ENCODE measurements at regions not wholly inside any gene's neighbourhood (a gene's known extent, or its start where the extent isn't known, plus 50 kb on each side); places are given as distances from the start of the nearest gene placed in this dataset.

- no peak for ATAC-seq
Observed at GRCh38 chr5:173808079-173808808, 79.9 kb upstream of the CPEB4 start.

GRCh38 chr5:173809014-173809413, 79.1 kb upstream of the CPEB4 start:
- ATAC-seq = no peak

GRCh38 chr5:173812811-173813550, 75.2 kb upstream of the CPEB4 start:
- no peak for ATAC-seq

GRCh38 chr5:173814053-173814452, 74.1 kb upstream of the CPEB4 start:
- ATAC-seq = no peak

GRCh38 chr5:173815571-173815970, 72.6 kb upstream of the CPEB4 start:
- no peak for ATAC-seq

- ATAC-seq = no peak
Observed at GRCh38 chr5:173816728-173817127, 71.4 kb upstream of the CPEB4 start.

GRCh38 chr5:173817561-173817960, 70.6 kb upstream of the CPEB4 start:
- no peak for ATAC-seq

GRCh38 chr5:173819521-173819920, 68.6 kb upstream of the CPEB4 start:
- no peak for ATAC-seq

- ATAC-seq = no peak
Observed at GRCh38 chr5:173823274-173823644, 64.9 kb upstream of the CPEB4 start.

- no peak for ATAC-seq
Observed at GRCh38 chr5:173823721-173824567, 64.2 kb upstream of the CPEB4 start.

GRCh38 chr5:173825215-173825865, 62.8 kb upstream of the CPEB4 start:
- ATAC-seq = no peak

GRCh38 chr5:173826086-173826427, 62.1 kb upstream of the CPEB4 start:
- no peak for ATAC-seq

- no peak for ATAC-seq
Observed at GRCh38 chr5:173826428-173827350, 61.5 kb upstream of the CPEB4 start.

- ATAC-seq = no peak
Observed at GRCh38 chr5:173828952-173829351, 59.2 kb upstream of the CPEB4 start.

GRCh38 chr5:173829826-173830225, 58.3 kb upstream of the CPEB4 start:
- ATAC-seq = peak in 1 of 2 donors; percentile 13

GRCh38 chr5:173830421-173830820, 57.7 kb upstream of the CPEB4 start:
- ATAC-seq = no peak

GRCh38 chr5:173831196-173831914, 56.8 kb upstream of the CPEB4 start:
- ATAC-seq = no peak

- ATAC-seq = peak in 1 of 2 donors; percentile 30
Observed at GRCh38 chr5:173832386-173832785, 55.8 kb upstream of the CPEB4 start.

GRCh38 chr5:173833196-173833985, 54.8 kb upstream of the CPEB4 start:
- no peak for ATAC-seq

- ATAC-seq = no peak
Observed at GRCh38 chr5:173834071-173834771, 53.9 kb upstream of the CPEB4 start.
